HG03558 (cell line): ENCODE measurements at regions not wholly inside any gene's neighbourhood (a gene's known extent, or its start where the extent isn't known, plus 50 kb on each side); places are given as distances from the start of the nearest gene placed in this dataset.

Experiments used
- ATAC-seq: cut with Tn5 transposase; IDR thresholded peaks from one replicate; pipeline ENCODE4 v1.9.1; 2021; ENCODE audit warnings: moderate number of reproducible peaks; ENCODE audit not compliant: unreplicated experiment; ENCODE audit errors: extremely low read depth

DNA sequence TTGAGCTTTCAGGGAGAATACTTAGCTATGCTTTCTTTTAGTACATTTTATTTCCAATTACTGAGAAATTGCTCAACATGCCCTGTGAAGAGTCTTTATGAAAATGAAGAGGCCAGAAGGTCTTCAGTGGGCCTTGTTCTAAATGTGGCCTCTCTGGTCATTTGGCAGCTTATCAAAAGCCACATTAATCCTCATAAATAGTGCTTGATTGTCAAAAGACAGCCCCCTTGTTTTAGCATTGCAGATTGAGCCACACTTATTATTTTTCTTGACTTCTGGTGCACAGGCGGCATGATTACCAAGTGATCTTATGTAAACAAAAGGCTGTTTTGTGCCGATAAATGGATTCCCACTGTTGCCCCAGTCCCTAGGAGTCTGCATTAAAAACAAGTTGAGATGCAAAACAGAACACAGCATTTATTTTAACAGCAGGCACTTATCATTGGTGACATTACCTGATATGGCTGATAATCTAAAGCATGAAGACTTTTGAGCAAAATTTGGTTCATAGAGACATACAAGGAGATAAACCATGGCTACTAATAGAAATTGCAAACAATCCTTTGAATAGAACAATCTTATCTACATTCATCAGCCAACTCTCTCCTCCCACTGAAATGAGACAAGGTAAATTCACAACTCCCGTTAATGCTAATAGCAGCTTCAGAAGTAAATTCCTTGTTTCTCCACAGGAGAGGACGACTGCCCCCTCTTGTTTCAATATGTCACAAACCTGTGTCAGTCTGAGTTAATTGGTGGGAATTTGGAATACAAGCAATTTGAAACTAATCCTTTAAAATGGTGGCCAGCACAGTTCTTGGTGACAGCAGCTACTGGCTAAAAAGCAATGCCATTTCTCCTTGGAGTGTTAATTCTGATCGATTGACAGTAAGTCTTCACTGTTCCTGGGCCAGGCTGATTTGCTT is 194.3 kb downstream of the NSUN3 start:
- no peak for ATAC-seq

DNA sequence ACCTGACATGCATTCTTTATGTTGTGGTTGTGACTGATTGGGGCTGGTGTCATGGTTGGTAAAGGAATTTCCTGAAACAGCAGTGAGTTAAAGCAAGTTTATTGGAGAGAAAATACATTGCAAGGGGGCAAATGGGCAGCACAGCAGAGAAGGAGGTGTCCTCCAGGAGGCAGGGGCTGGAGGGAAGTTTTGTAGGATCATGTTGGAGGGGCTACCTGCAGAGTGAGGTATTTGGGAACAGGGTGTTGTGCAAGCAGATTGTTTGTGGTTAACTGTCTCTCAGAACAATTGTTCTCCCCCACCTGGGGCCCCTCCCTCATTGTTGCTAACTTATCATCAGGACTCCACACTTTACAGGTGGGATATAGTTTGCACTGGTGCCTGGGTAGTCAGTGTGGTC is 196.0 kb downstream of the NSUN3 start:
- no peak for ATAC-seq

DNA sequence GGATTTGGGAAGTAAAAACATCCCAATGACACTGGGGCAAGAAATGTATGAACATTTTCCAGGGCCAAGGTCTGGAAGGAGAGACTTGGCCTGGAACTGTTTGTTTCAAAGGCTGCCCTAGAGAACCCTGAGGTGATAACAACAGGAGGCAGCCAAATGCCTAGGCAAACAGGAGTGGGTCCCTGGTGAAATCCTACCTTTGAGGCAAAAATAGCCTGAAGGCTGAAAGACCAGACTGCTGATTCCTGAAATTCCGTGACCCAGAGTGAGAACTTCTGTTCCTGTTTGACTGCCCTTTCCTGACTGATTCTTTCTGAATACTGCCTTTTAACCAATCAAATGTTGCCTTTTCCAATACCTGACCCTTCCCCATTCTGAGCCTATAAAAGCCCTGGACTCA is 196.4 kb downstream of the NSUN3 start:
- no peak for ATAC-seq

DNA sequence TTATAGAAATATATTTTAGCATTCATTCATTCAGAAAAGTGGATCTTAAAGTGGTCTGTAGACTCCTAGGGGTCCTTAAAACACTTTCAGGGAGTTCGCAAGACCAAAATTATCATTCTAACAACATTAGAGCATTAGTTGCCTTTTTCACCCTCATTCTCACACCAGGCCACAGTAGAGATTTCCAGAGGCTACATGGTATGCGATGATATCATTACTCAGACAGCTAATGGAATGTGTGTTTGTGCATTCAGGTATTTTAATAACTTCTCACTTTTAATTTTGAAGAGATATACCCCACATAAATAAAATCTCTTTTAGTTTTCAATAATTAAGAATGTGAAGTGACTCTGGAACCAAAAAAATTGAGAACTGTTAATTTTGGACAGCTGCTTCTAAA is 206.9 kb downstream of the NSUN3 start:
- no peak for ATAC-seq

DNA sequence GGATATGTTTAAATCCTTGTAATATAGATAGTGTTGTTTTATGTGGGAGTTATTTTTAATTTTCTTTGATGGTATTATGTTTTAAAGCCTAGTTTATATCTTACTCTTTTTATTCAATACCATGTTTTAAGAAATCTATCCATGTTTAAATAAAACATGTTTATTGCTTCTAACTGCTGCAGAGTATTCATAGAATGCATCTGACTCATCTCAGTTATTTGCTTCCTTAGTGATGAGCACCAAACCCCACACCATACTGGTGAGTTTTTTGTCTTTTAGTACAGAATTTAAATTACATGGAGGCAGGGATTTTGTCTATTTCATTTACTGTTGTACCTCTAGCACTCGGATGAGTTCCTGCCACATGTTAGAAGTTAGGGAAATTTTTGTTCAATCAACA is 209.2 kb downstream of the NSUN3 start:
- no peak for ATAC-seq

DNA sequence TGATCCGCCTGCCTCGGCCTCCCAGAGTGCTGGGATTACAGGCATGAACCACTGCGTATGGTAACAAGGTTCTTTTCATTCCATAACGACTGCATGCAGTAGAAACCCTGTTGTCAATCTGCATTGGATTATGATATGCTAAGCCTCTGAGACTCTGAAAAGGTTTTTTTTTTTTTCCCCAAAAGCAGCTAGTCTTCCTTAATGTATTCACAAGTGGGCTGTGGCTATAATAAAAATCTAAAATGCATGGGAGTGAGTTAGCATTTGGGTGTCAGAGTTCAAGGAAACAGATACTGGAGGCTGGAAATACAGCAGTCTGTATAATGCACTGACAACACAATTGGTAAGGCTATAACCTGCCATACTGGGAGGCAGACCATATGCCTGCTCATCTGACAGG is 218.1 kb downstream of the NSUN3 start:
- no peak for ATAC-seq

DNA sequence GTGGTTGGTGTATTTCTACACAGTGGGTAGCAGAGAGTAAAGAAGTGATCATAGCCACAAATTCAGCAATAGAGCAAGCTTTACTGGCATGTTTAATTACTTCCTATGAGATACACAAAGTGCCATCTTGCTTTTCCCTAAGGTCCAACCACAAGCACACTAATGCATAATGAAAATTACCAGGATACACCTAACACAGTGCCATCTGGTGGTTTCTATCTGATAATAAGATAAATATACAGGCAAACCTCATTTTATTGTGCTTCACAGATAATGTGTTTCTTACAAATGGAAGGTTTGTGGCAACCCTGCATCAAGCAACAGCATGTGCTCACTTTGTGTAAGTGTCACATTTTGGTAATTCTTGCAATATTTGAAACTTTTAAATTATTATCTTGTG is 223.0 kb downstream of the NSUN3 start:
- no peak for ATAC-seq

DNA sequence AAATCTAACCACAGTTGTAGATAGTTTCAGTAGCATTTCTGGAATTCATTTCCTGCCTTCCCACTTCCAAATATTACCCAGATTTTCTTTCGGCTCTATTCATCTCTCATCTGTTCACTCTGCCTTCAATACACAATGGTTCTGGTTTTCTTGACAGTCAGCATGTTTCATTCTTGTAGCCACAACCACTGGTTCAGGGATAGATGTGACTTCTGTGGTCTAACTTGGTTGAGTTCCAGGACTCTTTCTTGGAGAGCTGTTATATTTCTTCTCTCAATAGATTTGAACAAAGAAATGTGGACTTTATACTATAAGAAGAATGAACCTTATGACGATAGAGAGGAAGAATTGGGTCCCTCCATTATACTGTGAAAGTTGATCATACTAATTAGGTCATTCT is 228.8 kb downstream of the NSUN3 start:
- ATAC-seq, result no peak

DNA sequence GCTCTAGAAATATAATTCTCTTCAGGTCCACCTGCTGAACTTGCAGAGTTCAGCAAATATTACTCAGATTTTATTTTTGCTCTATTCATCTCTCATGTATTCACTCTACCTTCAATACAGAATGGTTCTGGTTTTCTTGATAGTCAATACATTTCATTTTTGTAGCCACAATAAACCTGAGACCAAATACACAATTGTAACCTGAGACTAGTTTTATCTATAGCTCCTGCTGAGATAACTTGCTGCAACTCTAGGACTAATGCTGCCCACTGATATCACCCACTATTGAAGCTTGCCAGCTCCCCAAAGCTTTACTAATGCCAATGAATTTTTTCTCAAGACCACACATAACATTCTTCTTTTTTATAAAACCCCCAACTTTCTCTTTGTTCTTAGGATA is 229.3 kb downstream of the NSUN3 start:
- ATAC-seq, result no peak

DNA sequence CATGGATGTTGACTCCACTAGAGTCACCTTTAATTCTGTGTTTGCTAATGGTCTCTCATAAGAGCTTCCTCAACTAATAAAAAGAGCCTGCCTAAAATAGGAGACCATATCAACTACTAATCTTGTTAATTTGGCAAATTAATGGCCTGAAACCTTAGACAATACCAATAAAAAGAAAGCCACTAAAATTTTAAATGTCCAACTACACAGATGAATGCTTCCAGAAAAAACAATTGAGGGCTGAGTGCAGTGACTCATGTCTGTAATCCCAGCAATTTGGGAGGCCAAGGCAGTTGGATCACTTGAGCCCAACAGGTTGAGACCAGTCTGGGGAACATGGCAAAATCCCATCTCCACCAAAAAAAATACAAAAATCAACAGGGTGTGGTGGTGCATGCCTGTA is 230.9 kb downstream of the NSUN3 start:
- ATAC-seq, result no peak

DNA sequence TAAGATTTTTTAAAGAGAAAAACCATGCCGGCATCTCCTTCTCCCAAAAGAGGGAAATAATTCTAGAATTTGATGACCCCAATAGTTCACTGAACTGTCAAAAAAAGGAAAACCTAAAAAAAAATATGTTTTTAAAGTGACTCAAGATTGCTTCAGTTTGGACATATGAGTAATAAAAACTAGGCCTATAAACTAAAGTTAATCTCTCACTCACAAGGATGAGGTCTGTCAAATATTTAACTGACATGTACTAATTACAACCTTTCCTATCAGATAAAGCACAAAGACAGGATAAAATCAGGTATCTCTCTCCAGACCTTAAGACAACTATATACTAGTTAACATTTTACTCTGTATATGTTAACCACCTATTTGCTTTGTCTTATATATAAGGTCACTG is 231.9 kb downstream of the NSUN3 start:
- no peak for ATAC-seq

DNA sequence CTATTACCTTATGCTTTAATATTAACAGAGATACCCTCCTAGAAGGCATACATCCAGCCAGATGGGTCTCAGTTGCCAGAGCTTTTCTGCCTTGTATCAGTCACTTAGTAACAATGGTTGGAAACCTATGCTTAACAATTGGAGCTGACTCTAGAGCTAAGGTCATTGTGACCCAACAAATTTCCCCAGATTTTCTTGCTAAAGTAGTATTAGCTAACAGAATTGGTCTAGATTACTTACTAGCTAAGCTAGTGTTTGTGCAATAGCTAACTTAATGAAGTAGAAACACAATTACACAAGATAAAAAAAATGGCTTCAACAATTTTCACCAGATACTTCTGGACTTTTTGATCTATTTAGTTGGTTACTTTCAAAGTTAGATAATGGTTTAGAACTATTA is 236.9 kb downstream of the NSUN3 start:
- ATAC-seq, result no peak

DNA sequence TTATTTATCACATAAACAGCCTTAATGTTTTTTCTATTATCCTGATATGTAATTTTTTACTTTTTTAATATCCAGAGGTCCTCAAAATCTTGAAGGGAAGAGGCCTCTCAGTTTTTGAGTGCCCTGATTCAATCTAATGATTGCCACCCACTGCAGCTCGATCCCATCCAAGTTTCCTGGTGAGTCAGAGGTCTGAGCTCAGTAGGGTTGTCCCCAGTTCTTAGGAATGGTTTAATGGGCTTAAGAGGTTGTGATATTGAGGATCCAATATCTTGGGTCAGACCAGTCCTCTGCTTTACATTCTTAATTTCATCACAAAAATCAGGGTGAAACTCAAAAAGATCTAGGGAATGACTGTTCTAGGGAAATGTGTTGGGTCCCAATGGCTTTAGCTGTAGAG is 238.5 kb downstream of the NSUN3 start:
- ATAC-seq, result no peak

DNA sequence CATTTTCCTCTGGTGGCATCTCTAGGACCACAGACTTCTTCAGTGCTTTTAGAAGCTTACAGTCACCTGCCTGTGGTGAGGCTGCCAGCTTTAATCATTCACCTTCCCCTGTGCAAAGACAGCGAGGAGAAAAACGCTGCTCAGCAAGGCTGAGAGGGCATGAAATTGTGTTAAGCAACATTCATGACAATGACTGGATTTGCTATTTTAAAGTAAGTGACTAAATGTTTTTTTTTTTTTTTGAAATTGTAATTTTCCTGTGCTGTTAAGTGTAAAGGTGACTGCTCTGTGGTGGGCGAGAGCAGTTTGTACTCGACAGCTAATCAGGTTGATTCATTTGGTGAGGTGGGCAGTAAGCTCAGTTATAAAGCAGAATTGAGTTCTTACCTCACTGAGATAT is 240.4 kb downstream of the NSUN3 start:
- ATAC-seq, result no peak

DNA sequence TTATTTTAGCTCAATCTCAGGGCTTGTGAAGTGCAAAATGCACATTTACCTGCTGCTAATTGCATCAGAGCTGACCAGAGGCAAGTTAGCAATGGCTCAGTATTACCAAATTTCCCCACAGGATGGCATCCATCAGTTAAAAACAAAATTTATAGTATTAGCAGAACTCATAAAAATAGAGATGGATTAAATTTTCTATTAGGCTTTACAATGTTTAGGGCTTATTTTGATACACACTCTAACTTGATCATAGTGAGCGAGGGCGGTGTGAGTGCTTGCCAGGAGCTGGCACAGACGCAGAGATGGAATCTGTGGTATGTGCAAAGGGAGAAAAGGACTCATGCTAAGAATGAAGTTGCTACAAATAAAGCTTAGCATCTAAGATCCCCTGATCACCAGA is 241.0 kb downstream of the NSUN3 start:
- ATAC-seq, result no peak

DNA sequence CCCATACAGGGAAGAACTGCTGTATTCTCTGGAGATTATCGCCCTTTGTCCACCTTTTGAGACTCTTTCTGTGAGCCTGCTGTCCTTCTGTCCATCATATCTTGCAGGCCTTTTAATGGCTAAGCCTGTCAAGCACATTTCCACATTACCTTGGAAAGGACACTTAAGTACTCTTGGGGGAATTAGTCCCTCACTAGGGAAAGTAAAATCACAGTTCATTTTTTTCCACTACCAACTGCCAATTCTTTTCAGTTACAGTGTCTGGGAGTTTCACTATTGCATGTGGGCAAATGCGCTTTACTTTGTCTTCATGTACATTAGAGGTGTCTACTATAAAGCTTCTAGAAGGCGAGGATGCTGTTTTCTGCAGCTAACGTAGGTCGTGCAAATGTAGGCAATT is 242.1 kb downstream of the NSUN3 start:
- ATAC-seq, result no peak

DNA sequence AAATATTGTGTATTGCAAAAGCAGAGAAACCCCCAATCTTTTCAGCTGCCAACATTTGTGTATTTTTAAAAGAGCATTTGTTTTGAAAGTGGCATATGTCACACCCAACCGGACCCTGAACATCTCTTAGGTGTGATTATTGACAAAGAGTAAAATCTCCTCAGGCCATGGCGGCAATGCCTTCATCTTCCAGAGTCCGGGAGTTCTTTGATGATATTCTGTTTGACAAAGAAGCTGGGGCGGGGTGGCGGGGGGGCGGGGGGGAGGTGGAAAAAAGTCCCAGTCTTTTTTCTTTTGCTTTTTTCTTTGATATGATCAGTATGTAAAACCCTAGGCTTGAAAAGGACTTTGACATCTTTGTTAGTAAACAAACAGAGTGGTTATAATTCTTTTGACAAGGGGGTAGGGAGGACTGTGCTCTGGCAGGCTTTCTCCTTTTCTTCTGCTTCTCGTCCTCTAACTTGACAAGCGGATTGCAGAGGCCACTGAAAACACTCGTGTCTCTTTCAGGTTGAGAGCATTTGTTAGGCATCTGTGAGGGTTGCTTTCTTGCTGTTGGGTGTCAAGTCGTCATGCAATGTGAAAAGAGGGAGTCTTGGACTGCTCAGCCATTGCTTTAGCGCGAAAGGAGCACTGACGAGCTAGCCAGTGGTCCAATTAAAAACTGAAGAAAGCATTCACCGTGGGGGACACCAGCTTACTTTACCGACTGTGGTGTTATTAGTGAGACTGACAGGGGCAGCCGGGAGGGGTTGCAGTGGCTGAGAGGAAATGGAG is 243.2 kb downstream of the NSUN3 start:
- no peak for ATAC-seq

DNA sequence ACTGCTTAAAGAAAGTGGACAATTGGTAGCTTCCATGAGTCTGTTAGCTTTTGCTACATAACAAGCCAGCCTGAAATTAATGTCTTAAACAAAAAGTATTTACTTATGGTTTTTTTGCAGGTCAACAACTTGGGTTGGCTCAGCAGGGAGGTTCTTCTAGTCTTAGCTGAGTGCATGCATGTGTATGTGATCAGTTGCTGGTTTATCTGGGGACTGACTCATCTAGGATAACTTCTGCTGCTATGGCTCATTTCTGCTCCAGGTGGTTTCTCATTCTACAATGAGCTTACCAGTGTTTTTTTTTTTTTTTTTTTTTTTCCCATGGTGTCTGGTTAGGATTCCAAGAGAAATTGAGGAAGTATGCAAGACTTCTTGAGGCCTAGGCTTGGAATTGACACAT is 244.7 kb downstream of the NSUN3 start:
- no peak for ATAC-seq

DNA sequence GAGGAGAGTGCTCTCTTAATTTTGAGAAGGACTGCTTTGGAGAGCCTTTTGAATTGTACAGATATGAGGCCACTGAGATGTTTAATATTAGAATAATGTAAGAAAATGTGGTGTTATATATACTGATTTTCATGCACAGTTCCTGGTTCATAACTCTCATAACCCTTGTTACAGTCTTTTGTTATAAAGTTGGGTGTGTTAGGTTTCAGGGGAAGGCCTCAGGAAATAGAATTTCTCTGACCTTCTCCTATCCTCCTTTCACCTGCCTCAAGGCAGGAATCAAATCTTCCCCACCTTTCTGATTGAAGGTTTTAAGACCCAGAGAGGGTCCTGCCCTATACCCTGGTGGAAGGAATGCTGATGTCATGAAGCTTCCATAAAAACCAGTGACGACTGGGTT is 245.9 kb downstream of the NSUN3 start:
- ATAC-seq, result no peak

DNA sequence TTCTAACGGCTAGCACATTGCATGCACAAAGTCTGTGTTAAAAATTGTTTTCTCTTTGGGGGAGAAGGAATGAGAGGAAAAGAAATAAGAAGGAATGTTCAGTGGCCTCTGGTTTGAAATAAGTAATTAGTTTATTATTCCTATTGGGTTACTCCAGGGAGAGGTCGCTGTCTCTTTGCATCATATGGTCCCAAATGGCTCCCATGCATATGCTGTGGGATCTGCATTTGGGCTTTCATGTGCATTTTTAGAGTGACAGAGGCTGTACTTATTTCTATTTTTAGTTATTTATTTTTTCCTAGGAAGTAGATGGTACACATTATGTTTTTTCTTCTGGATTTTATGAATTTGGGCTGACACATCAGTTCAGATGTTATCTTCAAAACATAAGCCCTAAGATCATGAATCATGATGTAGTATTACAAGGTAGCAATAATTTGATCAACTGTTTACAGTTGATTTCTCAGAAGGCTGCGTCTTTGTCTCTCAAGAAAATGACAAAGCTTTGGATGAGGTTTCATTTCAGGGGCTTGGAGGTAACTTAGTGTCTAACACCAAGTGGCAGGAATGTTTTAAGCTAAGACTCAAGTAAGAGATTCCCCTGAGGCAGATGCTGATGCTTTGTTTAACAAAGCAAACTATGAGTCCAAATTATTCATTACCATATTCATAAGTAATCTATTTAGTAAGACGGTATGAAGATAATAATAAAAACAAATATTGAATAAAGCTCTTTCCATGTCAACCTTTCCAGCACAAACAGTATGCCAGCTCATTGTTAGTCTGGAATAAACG is 247.7 kb downstream of the NSUN3 start:
- no peak for ATAC-seq

DNA sequence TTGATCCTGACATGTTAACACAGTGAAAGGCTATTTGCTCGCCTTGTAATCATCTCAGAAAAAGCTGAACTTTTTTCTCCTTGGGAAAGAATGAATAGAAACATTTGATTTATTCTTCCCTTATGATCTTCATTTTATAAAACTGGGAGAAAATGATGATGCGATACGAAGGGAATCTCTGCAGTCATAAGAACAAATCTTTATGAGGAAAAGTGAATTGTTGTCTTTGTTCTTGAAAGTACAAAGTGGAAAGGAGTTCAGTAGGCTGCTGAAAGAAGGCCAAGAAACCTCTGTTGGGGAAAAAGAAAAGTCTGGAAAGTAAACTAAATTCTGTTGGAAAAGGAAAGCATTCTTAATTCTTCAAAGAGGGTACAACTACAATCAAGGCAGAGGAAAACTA is 248.8 kb downstream of the NSUN3 start:
- ATAC-seq, result no peak
